SU-DHL-6 (cell line): ENCODE measurements at regions not wholly inside any gene's neighbourhood (a gene's known extent, or its start where the extent isn't known, plus 50 kb on each side); places are given as distances from the start of the nearest gene placed in this dataset.

Source experiments
- H2AFZ ChIP-seq: fragments of 200-600 bp; sonication (generic); 2 replicates; pipeline ENCODE4 v1.6.1; 2014; ENCODE audit warnings: low read depth, mild to moderate bottlenecking, moderate library complexity, mixed read lengths, antibody characterized with exemption, low read length; ENCODE audit not compliant: severe bottlenecking
- H3F3A ChIP-seq: fragments of 200-600 bp; shearing (Covaris generic); 2 replicates; pipeline ENCODE4 v1.6.0; 2016; ENCODE audit warnings: antibody characterized with exemption, mild to moderate bottlenecking; ENCODE audit not compliant: insufficient read depth
- H3K27ac ChIP-seq: fragments of 200-600 bp; sonication (generic); 2 replicates; pipeline ENCODE4 v1.5.1; 2016; ENCODE audit warnings: low read depth, mild to moderate bottlenecking, low read length, moderate library complexity, mixed read lengths
- H3K27me3 ChIP-seq: fragments of 200-600 bp; sonication (generic), shearing (Covaris generic); 2 replicates; pipeline ENCODE4 v1.6.0; 2014; ENCODE audit warnings: mild to moderate bottlenecking, low read length
- H3K36me3 ChIP-seq: fragments of 200-600 bp; sonication (generic); 2 replicates; pipeline ENCODE4 v1.6.1; 2014; ENCODE audit warnings: mild to moderate bottlenecking, low read length, mixed read lengths
- H3K4me2 ChIP-seq: fragments of 300-600, 200-600 bp; shearing (Covaris generic), sonication (generic); 2 replicates; pipeline ENCODE4 v1.6.0; 2014; ENCODE audit warnings: low read length, low read depth, mild to moderate bottlenecking; ENCODE audit not compliant: poor library complexity, severe bottlenecking
- H3K4me3 ChIP-seq: fragments of 200-600 bp; sonication (generic); 2 replicates; pipeline ENCODE4 v1.5.1; 2014; ENCODE audit warnings: antibody characterized with exemption, low read length, mild to moderate bottlenecking, mixed read lengths; ENCODE audit not compliant: insufficient read depth, poor library complexity, severe bottlenecking
- H3K79me2 ChIP-seq: fragments of 200-600 bp; sonication (generic); 2 replicates; pipeline ENCODE4 v1.6.1; 2014; ENCODE audit warnings: mild to moderate bottlenecking, low read length, moderate library complexity; ENCODE audit not compliant: insufficient read depth
- H3K9ac ChIP-seq: fragments of 200-600 bp; sonication (generic); 2 replicates; pipeline ENCODE4 v1.7.0; 2014; ENCODE audit warnings: mild to moderate bottlenecking, low read length
- H3K9me2 ChIP-seq: fragments of 200-600 bp; sonication (generic); replicated peaks from 2 replicates; pipeline ENCODE4 v1.6.1; 2014; ENCODE audit warnings: low read length; ENCODE audit not compliant: insufficient read depth
- H3K9me3 ChIP-seq: fragments of 200-600 bp; sonication (generic); 2 replicates; pipeline ENCODE4 v1.6.1; 2014; ENCODE audit warnings: low read length, mixed read lengths; ENCODE audit not compliant: insufficient read depth
- H4K20me1 ChIP-seq: fragments of 200-600 bp; sonication (generic); 2 replicates; pipeline ENCODE4 v1.6.1; 2014; ENCODE audit warnings: low read depth, mild to moderate bottlenecking, antibody characterized with exemption, low read length, moderate library complexity, mixed read lengths
- CTCF ChIP-seq: fragments of 200-600 bp; sonication (generic); IDR thresholded peaks from one replicate; pipeline ENCODE4 v1.5.1; 2017; ENCODE audit warnings: antibody characterized with exemption, mild to moderate bottlenecking, low read length, moderate library complexity; ENCODE audit not compliant: insufficient read depth, poor library complexity, severe bottlenecking
- EZH2phosphoT487 ChIP-seq: fragments of 200-600 bp; sonication (generic), shearing (Covaris generic); conservative IDR thresholded peaks from 2 replicates; pipeline ENCODE4 v1.6.1; 2018; ENCODE audit warnings: mild to moderate bottlenecking, antibody characterized with exemption, low read length, moderate library complexity, mixed read lengths

DNA sequence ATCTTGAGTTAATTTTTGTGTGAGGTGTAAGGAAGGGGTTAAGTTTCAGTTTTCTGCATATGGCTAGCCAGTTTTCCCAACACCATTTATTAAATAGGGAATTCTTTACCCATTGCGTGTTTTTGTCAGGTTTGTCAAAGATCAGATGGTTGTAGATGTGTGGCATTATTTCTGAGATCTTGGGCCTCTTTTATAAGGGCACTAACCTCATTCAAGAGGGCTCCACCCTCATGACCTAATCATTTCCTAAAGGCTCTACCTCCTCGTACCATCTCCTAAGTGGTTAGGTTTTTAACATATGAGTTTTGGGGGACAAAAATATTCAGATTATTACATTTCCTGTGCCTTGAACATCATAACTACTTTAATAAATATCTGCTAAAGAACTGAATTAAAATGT is 510.9 kb downstream of the UTRN start:
- Histone ChIP-seq H2AFZ (no peak overlapping the region), H3K4me3 (no peak overlapping the region), H3K9ac (no peak overlapping the region), H3F3A (no peaks in the 10 kb centered on the region), H3K9me2 (no peaks in the 10 kb centered on the region), H3K27me3 (no peaks in the 10 kb centered on the region), H3K27ac (no peak overlapping the region), H3K36me3 (no peaks in the 10 kb centered on the region), H4K20me1 (no peaks in the 10 kb centered on the region), H3K79me2 (no peaks in the 10 kb centered on the region), H3K4me2 (no peak overlapping the region), H3K9me3 (no peaks in the 10 kb centered on the region)
- TF ChIP-seq EZH2phosphoT487 (no peak), CTCF (no peak)

DNA sequence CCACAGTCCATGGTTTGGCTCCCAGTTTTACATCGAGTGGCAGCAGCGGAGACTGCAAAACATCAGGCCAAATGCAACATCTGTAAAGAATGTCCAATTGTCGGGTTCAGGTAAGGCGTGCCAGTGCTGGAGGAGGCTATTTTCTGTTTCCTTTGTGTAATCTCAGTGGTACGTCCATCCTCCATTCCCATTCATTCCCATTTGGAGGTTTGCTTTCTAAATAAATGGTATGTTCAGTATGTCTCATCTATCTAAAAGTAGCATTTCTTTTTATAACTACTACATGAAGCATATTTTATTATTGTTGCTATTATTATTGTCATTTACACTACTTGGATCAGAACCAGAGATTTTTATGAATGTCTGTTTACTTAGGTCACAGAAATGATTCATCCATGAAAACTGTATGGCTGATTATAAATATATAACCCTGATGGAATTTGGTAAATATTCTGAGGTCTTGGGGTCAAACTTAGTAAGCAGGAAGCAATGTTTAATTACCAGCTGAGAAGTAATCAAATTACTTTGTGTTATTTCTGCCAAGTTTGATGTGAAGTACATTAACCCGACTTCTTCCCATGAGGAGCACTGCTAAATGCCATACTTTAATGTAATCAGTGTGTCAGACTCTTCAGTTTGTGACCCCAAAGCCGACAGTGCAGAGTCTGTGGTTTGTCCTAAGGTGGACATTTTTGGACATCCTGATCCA is 512.9 kb downstream of the UTRN start:
- Histone ChIP-seq H3F3A (no peaks in the 10 kb centered on the region), H3K27me3 (no peaks in the 10 kb centered on the region), H3K4me3 (no peak overlapping the region), H3K9me3 (no peaks in the 10 kb centered on the region), H3K79me2 (no peaks in the 10 kb centered on the region), H3K36me3 (no peaks in the 10 kb centered on the region), H3K27ac (no peak overlapping the region), H2AFZ (no peak overlapping the region), H4K20me1 (no peaks in the 10 kb centered on the region), H3K4me2 (no peak overlapping the region), H3K9ac (no peak overlapping the region), H3K9me2 (no peaks in the 10 kb centered on the region)
- no peak for TF ChIP-seq EZH2phosphoT487
- TF ChIP-seq CTCF: no peak

DNA sequence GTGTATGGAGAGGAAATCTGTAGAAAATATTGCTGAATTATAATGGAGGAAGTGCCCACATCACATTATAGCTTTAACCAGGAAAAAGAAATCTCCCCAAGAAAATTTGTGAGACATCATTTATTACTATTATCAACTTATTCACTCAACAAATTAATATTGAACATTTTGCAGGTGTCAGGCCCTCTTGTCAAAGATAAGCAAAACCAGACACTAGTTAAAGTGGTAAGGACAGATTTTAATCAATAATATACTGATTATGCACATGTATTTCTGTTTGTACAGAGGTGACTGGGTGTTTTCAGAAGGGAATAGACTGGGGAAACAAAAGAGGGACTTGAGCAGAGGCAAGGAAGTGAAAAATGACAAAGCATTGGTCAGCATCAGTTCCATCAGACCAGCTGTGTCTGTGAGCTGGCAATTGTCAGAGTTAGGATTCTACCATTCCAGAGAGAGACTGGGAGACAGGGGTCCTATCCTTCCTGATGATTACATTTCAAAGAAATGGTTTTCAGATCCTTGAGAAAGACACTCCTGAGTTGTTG is 519.2 kb downstream of the UTRN start:
- no peaks in the 10 kb centered on the region; the same call in 1 of the 2 replicates for H3F3A ChIP-seq
- H3K4me2 ChIP-seq: no peak overlapping the region
- H3K9me3 ChIP-seq: no peaks in the 10 kb centered on the region
- H2AFZ ChIP-seq: no peak overlapping the region
- H3K9me2 ChIP-seq: no peaks in the 10 kb centered on the region
- H3K4me3 ChIP-seq: no peak overlapping the region
- no peaks in the 10 kb centered on the region for H3K79me2 ChIP-seq
- H3K27ac ChIP-seq: no peak overlapping the region
- no peaks in the 10 kb centered on the region for H3K27me3 ChIP-seq
- no peaks in the 10 kb centered on the region for H3K36me3 ChIP-seq
- no peaks in the 10 kb centered on the region for H4K20me1 ChIP-seq
- TF ChIP-seq CTCF (no peak), EZH2phosphoT487 (no peak)
- H3K9ac ChIP-seq: no peak overlapping the region
